UCSD-AML1 (cell line): ENCODE measurements at regions not wholly inside any gene's neighbourhood (a gene's known extent, or its start where the extent isn't known, plus 50 kb on each side); places are given as distances from the start of the nearest gene placed in this dataset.
A peak's percentile ranks its signal among the peaks of the same experiment; 100 is the strongest.

Experiments used
- DNase-seq: peaks from one replicate; lab custom pipeline; 2025; ENCODE audit not compliant: unreplicated experiment; lab: John Stamatoyannopoulos, UW

DNA sequence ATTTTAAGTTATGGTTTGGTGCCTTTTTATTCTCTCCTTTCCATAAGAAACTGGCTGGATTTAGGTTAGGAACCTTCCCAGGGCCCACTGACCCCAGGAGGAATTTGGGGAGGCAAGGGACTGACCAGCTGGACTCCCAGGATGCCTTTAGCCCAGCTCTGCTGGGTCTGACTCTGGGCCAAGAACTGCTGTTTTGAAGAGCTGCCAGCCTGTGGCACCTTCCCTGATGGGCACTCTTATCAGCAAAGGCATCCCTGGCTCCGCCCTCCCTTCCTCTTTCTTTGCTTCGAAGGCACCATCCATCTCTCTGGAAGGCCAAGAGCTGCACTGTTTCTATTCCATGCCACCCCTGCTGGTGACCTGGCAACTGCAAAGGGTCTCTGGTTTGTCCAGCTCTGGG lies 174.7 kb downstream of the POU4F1 start:
- no peak for DNase-seq

DNA sequence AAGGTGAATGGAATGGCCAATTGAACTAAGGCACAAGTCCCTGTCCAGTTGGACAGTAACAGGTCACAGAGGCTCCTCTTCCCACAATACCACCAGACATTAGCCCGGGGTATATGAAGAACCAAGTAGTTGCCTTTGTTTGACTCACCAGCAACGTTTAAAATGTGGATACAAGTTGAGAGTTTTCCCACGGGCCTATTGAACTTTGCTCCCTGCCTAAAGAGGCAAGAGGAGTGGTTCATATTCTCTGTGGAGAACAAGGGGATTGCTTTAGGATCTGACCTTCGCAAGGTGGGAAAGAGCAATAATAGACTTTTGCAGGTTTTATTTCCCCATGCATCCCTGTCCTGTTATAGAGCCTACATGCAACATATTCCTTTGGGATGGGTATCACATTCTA lies 177.2 kb downstream of the POU4F1 start:
- no peak for DNase-seq

DNA sequence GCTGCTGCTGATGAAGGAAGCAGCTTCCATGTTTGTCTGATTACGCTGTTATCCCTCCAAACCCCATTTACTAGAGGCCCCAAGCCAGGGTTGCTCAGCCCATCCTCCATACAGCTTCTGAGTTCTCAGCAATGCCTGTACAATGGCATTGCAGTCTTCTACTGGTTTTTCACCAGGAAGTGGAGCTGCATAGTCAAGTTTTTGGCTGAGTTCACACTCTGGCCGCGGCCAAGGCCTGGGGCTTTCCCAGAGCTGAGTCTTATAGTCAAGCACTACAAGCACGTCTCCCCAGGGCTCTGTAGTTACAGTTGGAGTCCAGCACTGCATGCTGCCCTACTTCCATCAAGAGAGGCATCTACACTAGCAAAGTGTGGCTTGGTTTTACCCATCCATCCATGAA lies 182.5 kb downstream of the POU4F1 start:
- DNase-seq = no peak

DNA sequence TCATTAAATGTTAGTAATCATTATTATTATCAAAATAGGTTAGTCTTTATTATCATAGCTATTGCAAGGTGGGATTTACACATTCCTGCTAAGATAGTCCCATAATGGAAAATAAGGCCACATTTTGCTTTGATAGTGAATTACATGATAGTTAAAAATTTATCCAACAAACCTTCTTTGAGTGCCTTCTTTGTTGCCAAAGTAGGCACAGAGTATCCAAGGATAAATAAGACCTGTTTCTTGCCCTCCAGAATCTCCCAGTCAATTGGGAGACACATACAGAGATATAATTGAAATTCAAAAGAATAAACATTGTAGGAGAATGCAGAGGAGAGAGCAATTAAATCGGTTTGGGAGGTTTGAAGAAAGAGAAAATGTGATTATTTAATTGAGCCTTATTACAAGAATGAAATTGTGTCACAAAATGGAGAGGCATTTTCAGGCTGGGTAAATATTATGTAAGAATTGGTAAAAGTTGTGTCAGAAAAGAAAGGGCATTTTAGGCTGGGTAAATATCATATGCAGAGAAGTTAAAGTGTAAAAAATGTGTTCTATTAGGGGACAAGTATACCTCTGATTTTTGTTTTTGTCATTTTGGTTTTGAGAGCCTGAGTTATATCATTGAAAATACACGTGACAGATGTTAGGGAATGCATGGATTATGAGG lies 189.3 kb downstream of the POU4F1 start:
- no peak for DNase-seq

DNA sequence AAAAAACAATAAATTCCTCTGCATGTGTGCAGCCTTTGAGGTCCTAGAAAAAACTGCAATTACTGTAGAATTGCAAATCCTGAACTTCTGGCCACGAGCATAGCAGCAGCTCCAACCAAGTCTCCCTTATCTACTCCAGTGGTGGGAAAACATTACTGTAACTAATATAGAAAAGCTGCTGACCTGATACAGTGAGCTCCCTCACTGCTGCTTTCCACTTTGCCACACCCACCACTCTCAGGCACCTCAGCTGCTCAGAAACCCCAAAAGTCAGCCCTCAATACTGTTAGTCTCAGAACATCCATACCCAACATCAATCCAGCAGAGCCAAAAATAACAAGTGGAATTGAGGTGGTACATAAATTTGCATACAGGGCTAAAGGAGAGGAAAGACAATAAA lies 192.5 kb downstream of the POU4F1 start:
- no peak for DNase-seq

DNA sequence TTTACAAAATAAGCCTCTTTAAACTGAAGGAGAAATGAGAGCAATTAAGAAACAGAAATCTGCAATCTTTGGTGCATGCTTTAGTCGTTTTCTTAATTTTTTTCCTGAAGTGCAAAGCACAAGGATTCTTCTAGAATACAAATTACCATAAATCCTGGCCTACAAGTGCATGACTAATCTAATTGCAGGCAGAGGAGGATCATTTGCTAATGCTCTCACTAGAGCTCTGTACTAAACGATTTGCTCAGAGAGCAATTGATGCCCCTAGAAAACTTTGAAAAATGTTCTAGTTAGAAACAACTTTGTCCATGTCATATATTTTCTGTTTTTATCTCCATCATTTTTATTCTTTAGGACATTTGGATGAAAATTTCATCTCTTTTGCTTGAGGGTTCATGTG lies 193.2 kb downstream of the POU4F1 start:
- DNase-seq = no peak

DNA sequence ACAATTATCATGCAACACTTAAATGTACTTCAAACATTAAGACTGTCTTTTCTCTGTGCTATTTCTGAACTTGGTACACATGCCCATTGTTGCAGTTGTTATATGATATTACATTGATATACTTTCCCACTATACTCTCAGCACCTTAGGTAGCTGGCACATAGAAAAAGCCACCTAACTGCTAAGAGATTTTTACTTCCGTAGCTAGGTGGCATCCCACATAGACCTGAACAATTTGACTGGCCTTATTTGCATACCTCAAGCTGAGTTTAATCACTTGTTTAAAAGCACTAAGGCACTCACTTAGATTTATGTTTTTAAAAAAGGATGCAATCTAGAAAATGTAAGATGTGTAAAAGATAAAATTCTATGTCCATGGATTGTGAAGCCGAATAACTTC lies 194.2 kb downstream of the POU4F1 start:
- DNase-seq = no peak

DNA sequence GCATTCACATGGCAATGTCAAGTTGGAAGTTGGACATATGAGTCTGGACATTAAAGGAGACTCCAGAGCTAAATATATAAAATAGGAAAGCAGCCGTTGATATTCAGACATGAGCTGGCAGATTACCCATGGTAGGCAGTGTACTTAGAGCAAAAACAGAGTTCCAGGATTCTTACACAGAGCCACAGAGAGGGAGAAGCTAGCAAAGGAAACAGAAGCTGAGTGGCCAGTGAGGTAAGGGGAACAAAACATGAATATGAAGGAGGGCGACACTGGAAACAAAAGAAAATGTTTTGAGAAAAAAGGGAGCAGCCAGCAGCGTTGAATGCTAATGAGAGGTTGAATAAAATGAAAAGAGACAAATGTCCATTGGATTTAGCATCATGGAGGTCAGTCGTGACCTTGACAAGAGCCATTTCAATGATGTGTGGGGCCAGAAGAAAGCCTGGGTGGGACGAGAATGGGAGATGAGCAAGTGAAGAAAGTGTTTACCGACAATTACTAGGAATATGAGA lies 198.4 kb downstream of the POU4F1 start:
- DNase-seq = no peak

DNA sequence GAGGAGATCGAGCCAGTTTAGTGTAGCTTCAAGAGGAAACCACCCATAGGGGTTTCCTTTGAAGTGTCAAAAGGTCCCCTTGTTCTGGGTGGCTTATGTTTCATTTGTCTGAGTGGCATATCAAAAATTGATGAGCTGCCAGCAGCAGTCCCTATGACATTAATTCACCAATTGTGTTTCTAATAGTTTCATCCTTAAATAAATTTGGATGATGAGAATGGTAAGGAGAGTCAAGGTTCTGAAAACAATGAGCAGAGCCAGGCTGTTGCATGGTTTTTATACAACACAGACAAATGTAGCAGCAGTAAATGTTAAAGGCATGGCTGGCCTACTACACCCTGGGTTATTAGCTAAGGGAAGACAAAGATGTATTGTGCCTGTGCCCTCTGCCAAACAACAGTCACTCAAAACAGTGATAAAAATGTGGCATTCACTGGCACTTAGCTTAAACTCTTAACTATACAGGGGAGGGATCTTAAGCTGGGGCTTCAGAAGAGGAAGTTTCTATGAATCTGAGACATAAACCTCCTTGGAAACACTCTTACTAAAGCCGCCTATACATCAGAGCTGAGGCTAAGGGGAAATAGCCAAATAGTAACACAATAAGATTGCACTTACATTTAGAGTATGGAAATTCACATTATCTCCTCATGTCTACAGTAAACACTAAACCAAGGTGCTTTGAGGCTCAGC lies 200.5 kb downstream of the POU4F1 start:
- no peak for DNase-seq

DNA sequence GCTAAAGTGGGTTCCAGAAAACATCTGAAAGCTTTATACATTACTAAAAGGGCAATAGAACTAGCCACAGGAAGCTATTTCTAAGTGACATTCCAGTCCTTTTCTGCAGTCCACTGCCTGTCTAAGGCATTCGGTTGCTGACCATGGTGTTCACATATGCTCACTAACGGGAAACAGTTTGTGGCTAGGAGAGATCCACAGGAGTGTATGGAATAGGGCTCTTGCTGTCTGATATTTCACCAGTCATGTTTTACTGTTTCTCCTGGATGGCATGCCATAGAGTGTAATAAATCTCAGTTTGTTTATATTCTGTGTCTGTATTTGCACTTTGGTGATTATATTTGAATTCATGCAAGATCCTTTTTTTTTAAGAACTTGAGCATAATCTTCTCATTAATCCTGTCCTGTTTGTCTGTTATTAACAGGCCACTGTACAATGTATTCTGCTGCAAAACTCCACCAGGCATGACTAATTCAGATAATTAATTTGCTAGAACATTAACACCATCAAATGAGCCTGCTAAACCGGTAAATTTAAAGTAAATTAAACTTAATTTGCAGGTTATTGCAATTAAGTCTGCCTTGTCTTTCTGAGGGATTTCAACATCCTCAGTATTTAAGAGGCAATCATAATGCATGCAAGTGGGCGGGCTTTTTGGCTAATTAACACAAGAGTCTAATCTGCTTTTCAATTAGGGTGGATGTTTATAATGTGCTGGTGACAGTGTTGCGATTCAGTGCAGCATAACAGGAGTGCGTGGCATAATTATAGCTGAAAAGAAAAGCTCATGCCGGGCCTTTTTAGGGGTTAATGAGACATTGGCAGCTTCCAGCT lies 201.3 kb downstream of the POU4F1 start:
- DNase-seq = no peak

DNA sequence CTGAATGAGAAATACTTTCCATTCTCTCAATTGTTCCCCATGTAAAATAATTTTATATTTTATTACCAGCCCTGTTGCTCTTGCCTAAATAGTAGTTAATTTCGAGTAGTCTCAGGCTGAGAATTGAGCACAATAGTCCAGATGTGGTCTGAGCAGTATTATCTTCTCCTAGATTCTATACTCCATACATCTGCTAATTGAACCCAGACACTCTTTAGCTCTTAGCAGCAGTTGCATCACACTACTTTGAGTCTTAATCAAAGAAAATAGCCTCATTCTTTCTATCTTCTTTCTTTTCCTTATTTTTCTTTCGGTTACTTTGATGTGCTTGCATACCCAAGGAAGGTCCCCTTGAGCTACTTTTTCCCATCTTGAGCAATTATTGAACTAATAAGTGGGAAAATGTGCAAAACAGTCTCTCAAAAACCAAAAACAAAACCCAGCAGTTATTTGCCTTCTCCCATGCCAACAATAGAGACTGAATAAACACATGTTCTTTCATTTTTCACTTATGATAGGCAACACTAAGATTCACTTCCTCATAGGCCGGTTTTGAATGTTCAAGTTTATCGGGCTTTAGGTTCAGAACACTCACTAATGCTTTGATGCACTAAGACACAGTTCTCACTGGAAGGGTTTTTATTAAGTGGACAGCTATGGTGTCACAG lies 204.5 kb downstream of the POU4F1 start:
- DNase-seq = no peak

DNA sequence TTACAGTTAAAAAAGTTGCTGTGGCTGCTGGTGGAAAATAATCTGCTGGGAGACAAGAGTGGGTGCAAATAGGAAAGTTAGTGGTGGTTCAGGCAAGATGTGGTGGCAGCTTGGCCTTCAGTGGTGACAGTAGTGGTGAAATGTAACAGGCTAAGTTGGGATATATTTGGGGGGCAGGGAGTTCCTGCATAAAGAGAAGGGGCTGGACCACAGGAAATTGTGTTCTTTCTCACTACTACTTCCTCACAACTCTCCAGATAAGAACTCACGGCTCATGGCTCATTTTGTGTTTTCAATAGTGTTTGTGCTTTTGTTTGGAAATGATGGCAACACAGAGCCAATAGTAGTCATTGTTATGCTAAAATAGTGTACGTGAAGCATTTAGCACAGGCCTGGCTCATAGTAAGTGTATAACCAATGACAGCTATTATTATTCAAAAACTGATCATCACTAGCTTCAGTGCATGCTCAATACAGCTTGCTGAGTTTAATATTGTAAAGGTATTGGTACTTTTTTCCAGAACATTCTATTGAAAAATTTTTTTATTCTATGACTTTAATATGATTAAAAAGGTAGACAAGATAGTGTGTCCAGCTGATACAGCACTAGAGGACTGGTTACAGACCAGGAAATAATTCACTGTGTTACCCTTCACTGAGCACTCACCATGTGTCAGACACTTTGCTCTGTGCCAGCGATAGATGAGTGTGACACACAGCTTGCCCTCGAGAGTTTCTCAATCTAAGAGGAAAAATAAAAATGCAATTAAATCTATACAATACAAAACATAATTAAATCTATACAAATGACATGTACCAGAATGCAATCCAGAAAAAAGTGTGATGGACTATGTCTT lies 209.8 kb downstream of the POU4F1 start:
- DNase-seq = peak; percentile 11

DNA sequence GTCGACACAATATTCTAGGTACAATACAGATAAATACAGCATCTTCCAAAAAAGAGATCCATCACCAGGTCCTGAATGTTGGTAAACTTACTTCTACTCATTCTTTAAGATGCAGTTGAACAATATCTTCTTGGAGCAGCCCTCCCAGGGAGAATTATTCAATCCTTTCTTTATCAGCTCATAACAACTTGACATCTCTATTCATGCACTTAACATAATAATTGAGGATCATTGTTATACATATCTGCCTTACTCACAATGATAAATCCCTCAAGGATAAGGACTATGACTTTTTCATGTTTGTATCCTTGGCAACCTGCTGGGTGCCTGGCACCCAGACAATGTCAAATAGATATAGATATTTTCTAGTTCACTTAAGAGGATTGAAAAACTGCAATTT lies 219.5 kb downstream of the POU4F1 start:
- no peak for DNase-seq

DNA sequence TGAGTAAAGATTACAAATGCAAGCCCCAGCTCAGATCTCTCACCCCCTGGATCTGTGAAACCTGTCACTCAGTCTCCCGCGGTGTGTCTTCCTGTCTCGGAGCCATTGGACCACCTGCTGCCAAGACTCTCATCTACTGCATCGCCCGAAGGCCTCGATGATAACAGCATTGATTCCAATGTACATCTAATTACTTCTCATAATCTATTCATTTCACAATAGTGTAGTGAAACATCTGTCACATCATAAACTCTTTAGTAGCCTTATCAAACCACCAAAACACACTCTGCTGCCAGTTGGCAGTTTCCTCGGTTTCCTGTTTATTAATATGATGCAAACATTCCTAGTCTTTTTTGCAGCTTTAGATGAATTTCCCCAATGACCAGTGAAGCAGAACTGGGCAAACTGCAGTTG lies 220.3 kb downstream of the POU4F1 start:
- no peak for DNase-seq

DNA sequence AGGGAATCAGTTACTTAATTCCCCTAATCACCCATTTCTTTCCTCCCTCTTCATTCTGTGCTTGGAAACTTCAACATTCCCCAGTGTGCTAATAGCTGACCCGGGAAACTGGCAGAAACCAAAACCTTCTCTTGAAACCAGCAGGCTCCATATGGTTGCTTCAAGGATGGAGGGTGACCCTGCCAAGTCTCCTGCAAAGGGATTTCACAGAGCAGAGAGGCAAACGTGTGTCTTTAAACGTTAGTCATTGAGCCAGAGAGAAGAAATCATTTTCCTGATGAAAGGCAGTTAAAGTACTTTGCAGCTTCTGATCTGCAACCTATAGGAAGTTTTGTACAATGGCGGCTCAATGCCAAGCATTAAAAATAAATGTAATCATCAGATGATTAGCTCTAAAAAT lies 220.9 kb downstream of the POU4F1 start:
- no peak for DNase-seq

DNA sequence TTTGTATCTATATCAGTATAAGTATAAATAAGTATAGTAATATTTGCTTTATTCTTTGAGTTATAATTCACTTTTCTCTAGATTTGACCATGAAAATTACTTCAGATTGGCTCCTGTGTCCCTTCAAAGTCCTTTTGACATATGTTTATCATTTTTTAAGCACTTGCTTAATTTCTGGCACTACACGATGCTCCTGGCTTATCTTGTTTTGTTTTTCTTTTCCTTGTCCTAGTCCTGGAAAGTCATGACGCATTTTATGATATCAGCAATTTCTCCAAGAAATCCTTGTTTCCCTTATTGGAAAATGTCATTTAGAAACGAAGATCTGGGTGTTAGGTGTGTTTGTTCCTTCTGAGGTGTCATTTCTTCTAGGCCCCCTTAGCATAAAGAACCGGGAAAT lies 226.5 kb downstream of the POU4F1 start:
- DNase-seq = no peak

DNA sequence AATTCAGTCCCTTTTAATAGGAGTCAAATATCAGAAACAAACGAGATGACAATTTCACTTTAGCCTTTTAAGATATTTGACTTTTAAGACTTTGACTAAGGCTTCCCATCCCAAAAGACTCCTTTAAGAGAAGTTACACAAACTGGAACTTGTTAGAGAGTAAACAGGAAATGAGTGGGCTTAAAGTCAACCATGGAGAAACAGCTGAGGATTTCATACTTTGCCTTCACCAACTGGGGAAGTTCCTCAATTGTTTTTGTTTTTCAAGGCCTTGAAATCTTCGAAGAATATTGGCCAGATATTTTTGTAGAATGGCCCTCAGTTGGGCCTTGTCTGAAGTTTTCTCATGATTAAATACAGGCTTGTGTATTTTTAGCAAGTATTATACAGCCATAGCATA lies 227.3 kb downstream of the POU4F1 start:
- no peak for DNase-seq

DNA sequence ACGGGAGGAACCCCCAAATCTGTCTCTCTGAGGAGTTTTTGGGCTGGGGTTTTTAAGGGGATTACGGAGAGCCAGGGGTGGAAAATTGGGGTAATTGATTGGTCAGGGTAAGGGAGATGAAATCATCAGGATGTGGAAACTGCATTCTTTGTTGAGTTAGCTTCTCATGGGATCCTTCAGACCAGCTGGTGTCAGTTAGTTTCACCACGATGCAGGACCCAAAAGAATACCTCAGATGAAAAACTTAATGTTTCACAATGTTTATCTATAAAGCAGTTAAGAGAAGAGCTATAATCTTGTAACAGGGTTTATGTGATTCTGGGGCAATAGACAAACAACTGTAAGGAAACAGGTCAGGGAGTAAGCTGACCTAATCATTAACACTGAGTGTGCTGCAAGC lies 230.8 kb downstream of the POU4F1 start:
- DNase-seq = no peak

DNA sequence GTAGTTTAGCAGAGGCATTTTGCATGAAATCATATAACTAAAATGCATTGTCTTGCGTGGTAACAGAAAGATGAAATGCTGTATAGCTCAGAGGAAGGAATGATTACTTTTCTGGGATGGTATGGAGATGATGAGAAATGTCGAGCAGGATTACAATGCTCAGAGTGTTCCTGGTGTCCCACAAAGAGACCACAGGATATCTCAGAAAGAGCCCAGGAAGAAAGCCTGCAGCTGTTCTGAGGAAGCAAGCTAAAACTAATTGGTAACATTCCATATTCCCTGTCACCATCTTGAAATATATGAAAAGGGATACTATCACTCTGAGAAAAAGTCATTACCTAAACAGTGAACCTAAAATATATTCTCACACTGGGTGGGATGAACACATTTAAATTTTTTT lies 233.1 kb downstream of the POU4F1 start:
- DNase-seq = no peak

DNA sequence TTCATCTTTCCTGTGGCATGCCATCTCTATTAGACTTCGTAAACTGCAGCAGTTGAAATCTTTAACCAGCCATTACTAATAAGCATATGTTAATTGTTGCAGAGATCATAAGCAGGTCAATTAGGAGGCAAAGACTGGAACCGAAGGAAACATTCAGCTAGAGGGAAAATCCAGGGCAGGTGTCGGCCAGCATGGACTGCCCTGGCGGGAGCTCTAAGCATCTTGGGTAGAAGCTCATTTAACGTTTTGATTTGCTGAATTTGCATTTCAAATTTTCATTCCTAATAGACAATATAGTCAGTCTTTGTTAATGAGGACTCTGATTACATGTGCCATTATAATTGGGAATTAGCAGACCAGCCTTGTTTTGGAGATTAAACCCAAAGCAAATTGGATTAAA lies 238.6 kb downstream of the POU4F1 start:
- DNase-seq = no peak
